ENCODE measurements at regions not wholly inside any gene's neighbourhood (a gene's known extent, or its start where the extent isn't known, plus 50 kb on each side); places are given as distances from the start of the nearest gene placed in this dataset.

GRCh38 chr5:85320495-85320894, 935.8 kb upstream of the EDIL3 start:
- no peaks in the 10 kb centered on the region for H3K27me3 Mint-ChIP-seq
- Histone ChIP-seq H3K36me3 (ENCODE audit: control insufficient read depth, insufficient read depth, low read length) (no peaks in the 10 kb centered on the region), H3K27me3 (ENCODE audit: control insufficient read depth, insufficient read depth, low read length) (no peaks in the 10 kb centered on the region), H3K9me3 (ENCODE audit: control insufficient read depth in 2 of 2, low read length in 2 of 2) (no peaks in the 10 kb centered on the region), H3K4me1 (ENCODE audit: control insufficient read depth, insufficient read depth, low read length, poor library complexity, severe bottlenecking) (no peaks in the 10 kb centered on the region), H3K4me3 (ENCODE audit: low read depth, low read length) (no peak overlapping the region), H3K27ac (ENCODE audit: insufficient read depth, low read length, poor library complexity, severe bottlenecking) (no peak overlapping the region)
- peaks cover 2 to 10% (median 3%) of the 10 kb centered on the region in 7 donors for H3K9me3 Mint-ChIP-seq
- DNase-seq, result no peak
- no peak for ATAC-seq (ENCODE audit: low read depth in 2 of 2)
- H3K4me3 Mint-ChIP-seq, result no peak overlapping the region
- H3K4me1 Mint-ChIP-seq, result no peaks in the 10 kb centered on the region
- H3K36me3 Mint-ChIP-seq, result no peaks in the 10 kb centered on the region
- H3K27ac Mint-ChIP-seq, result no peak overlapping the region

- no peak overlapping the region for H3K27ac Mint-ChIP-seq
- no peaks in the 10 kb centered on the region for H3K36me3 Mint-ChIP-seq
- Histone ChIP-seq H3K27me3 (ENCODE audit: control insufficient read depth, insufficient read depth, low read length) (no peaks in the 10 kb centered on the region), H3K9me3 (ENCODE audit: control insufficient read depth in 2 of 2, low read length in 2 of 2) (peaks cover 0 to 6% of the 10 kb centered on the region in 2 experiments), H3K4me1 (ENCODE audit: control insufficient read depth, insufficient read depth, low read length, poor library complexity, severe bottlenecking) (no peaks in the 10 kb centered on the region), H3K27ac (ENCODE audit: insufficient read depth, low read length, poor library complexity, severe bottlenecking) (no peak overlapping the region), H3K36me3 (ENCODE audit: control insufficient read depth, insufficient read depth, low read length) (no peaks in the 10 kb centered on the region), H3K4me3 (ENCODE audit: low read depth, low read length) (no peak overlapping the region)
- H3K9me3 Mint-ChIP-seq, result peaks cover 0 to 8% (median 4%) of the 10 kb centered on the region in 7 donors
- DNase-seq (no peak), ATAC-seq (ENCODE audit: low read depth in 2 of 2) (no peak)
- H3K4me1 Mint-ChIP-seq, result no peaks in the 10 kb centered on the region
- H3K4me3 Mint-ChIP-seq, result no peak overlapping the region
- H3K27me3 Mint-ChIP-seq, result no peaks in the 10 kb centered on the region
These were observed 948.6 kb upstream of the EDIL3 start for GRCh38 chr5:85333276-85333675.

DNA sequence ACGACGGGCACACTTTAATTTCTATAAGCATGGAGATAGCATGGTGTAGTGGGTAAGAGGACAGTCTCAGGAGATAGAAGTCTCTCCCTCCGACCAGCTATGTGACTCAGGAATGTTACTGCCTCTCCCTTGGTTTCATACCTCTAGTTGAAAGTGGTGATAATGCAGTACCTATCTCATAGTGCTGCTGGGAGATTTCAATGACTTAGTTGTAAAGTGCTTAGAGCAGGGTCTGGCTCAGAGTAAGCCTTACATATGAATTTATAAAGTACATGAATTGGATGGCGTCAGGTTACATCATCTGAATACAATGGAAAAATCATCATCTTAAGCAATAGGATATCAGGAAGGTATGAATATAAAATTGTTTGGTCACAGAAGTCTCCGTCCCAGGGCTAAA, 952.8 kb upstream of the EDIL3 start:
- no peaks in the 10 kb centered on the region for H3K4me1 ChIP-seq (ENCODE audit: control insufficient read depth, insufficient read depth, low read length, poor library complexity, severe bottlenecking)
- Mint-ChIP-seq H3K4me1 (no peaks in the 10 kb centered on the region), H3K27me3 (no peaks in the 10 kb centered on the region), H3K27ac (no peak overlapping the region), H3K36me3 (no peaks in the 10 kb centered on the region), H3K9me3 (peaks cover 0 to 12% (median 4%) of the 10 kb centered on the region in 7 donors), H3K4me3 (no peak overlapping the region)
- H3K27ac ChIP-seq (ENCODE audit: insufficient read depth, low read length, poor library complexity, severe bottlenecking), result no peak overlapping the region
- H3K36me3 ChIP-seq (ENCODE audit: control insufficient read depth, insufficient read depth, low read length), result no peaks in the 10 kb centered on the region
- DNase-seq (no peak), ATAC-seq (ENCODE audit: low read depth in 2 of 2) (no peak)
- H3K9me3 ChIP-seq (ENCODE audit: control insufficient read depth in 2 of 2, low read length in 2 of 2), result peaks cover 0 to 6% of the 10 kb centered on the region in 2 experiments
- no peaks in the 10 kb centered on the region for H3K27me3 ChIP-seq (ENCODE audit: control insufficient read depth, insufficient read depth, low read length)
- H3K4me3 ChIP-seq (ENCODE audit: low read depth, low read length), result no peak overlapping the region

DNA sequence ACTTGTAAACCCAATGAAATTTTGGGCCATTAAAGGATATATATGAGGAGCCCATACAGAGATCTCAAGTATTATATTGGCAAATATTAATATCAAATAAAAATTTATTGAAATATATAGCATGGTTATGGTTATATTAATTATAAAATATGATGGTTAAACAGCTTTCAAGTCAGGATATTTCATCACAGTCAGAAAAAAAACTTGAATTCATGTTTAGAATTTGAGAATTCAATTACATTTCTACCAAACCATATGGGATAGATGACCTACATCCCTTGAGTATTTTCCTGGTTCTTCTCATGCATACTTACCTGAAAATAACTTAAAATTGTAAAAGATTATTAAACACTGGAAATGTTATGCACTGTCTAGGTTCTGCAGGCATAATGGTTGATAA, 956.1 kb upstream of the EDIL3 start:
- Histone ChIP-seq H3K4me1 (ENCODE audit: control insufficient read depth, insufficient read depth, low read length, poor library complexity, severe bottlenecking) (no peaks in the 10 kb centered on the region), H3K4me3 (ENCODE audit: low read depth, low read length) (no peak overlapping the region), H3K36me3 (ENCODE audit: control insufficient read depth, insufficient read depth, low read length) (no peaks in the 10 kb centered on the region), H3K9me3 (ENCODE audit: control insufficient read depth in 2 of 2, low read length in 2 of 2) (peaks cover 0 to 5% of the 10 kb centered on the region in 2 experiments), H3K27me3 (ENCODE audit: control insufficient read depth, insufficient read depth, low read length) (no peaks in the 10 kb centered on the region), H3K27ac (ENCODE audit: insufficient read depth, low read length, poor library complexity, severe bottlenecking) (no peak overlapping the region)
- ATAC-seq (ENCODE audit: low read depth in 2 of 2), result no peak
- Mint-ChIP-seq H3K36me3 (no peaks in the 10 kb centered on the region), H3K4me3 (no peak overlapping the region), H3K9me3 (peaks cover 0 to 23% (median 5%) of the 10 kb centered on the region in 7 donors), H3K4me1 (no peaks in the 10 kb centered on the region), H3K27ac (no peak overlapping the region), H3K27me3 (no peaks in the 10 kb centered on the region)
- no peak for DNase-seq

DNA sequence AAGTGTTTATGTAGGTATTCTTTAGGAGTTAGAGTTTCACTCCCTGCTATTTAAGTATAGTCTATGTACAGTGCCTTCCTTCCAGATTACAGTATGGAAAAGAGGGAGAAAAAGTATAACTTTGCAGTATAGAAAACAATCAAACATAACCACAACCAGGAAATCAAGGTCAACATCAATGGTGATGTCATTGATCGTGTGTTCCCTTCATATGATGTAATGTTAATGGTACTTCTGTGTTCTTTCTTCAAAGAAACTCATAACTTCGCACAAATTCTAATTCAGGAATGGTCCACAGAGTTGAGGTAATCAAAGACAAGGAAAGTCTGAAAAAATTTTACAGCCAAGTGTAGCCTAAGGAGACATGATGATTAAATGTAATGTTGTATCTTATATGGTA, 961.1 kb upstream of the EDIL3 start:
- H3K27me3 ChIP-seq (ENCODE audit: control insufficient read depth, insufficient read depth, low read length), result no peaks in the 10 kb centered on the region
- H3K27ac Mint-ChIP-seq, result no peak overlapping the region
- no peaks in the 10 kb centered on the region for H3K36me3 Mint-ChIP-seq
- no peaks in the 10 kb centered on the region for H3K4me1 ChIP-seq (ENCODE audit: control insufficient read depth, insufficient read depth, low read length, poor library complexity, severe bottlenecking)
- H3K4me1 Mint-ChIP-seq, result no peaks in the 10 kb centered on the region
- H3K36me3 ChIP-seq (ENCODE audit: control insufficient read depth, insufficient read depth, low read length), result no peaks in the 10 kb centered on the region
- ATAC-seq (ENCODE audit: low read depth in 2 of 2) (no peak), DNase-seq (no peak)
- H3K9me3 ChIP-seq (ENCODE audit: control insufficient read depth in 2 of 2, low read length in 2 of 2), result peaks cover 0 to 5% of the 10 kb centered on the region in 2 experiments
- H3K27ac ChIP-seq (ENCODE audit: insufficient read depth, low read length, poor library complexity, severe bottlenecking), result no peak overlapping the region
- H3K4me3 Mint-ChIP-seq, result no peak overlapping the region
- no peaks in the 10 kb centered on the region for H3K27me3 Mint-ChIP-seq
- peaks cover 0 to 19% (median 4%) of the 10 kb centered on the region in 7 donors for H3K9me3 Mint-ChIP-seq
- H3K4me3 ChIP-seq (ENCODE audit: low read depth, low read length), result no peak overlapping the region

GRCh38 chr5:85357309-85357708, 972.6 kb upstream of the EDIL3 start:
- no peaks in the 10 kb centered on the region for H3K4me1 Mint-ChIP-seq
- no peak overlapping the region for H3K27ac Mint-ChIP-seq

GRCh38 chr5:85375525-85375924, 990.8 kb upstream of the EDIL3 start:
- no peak overlapping the region for H3K4me3 ChIP-seq (ENCODE audit: low read depth, low read length)

More at GRCh38 chr5:85357309-85357708, 972.6 kb upstream of the EDIL3 start:
- Mint-ChIP-seq H3K9me3 (peaks cover 0 to 7% (median 3%) of the 10 kb centered on the region in 7 donors), H3K4me3 (no peak overlapping the region), H3K36me3 (no peaks in the 10 kb centered on the region), H3K27me3 (no peaks in the 10 kb centered on the region)
- Histone ChIP-seq H3K9me3 (ENCODE audit: control insufficient read depth in 2 of 2, low read length in 2 of 2) (no peaks in the 10 kb centered on the region), H3K4me1 (ENCODE audit: control insufficient read depth, insufficient read depth, low read length, poor library complexity, severe bottlenecking) (no peaks in the 10 kb centered on the region), H3K4me3 (ENCODE audit: low read depth, low read length) (no peak overlapping the region), H3K27ac (ENCODE audit: insufficient read depth, low read length, poor library complexity, severe bottlenecking) (no peak overlapping the region), H3K27me3 (ENCODE audit: control insufficient read depth, insufficient read depth, low read length) (no peaks in the 10 kb centered on the region), H3K36me3 (ENCODE audit: control insufficient read depth, insufficient read depth, low read length) (no peaks in the 10 kb centered on the region)
- ATAC-seq (ENCODE audit: low read depth in 2 of 2) (no peak), DNase-seq (no peak)

DNA sequence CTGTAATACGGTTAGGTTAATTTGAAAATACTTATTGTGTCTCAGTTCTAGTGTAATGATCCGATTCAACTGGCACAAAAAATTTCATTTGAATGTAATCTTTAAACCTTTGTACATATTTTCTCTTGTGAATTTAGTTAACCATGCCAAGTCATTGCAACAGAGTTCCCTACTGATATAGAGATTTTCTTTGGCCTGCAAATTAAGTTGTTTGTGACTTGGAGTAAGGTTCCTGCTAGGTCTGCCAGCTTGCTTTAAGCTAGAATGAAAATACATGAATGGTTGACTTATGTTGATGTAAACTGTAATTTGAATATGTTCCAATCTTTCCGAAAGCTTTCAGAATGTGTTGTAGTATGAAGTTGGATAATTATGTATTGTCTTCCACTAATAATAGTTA, 1004.1 kb upstream of the EDIL3 start:
- H3K4me1 ChIP-seq (ENCODE audit: control insufficient read depth, insufficient read depth, low read length, poor library complexity, severe bottlenecking), result no peaks in the 10 kb centered on the region
- H3K9me3 ChIP-seq (ENCODE audit: control insufficient read depth in 2 of 2, low read length in 2 of 2), result peaks cover 0 to 4% of the 10 kb centered on the region in 2 experiments
- H3K4me3 Mint-ChIP-seq, result no peak overlapping the region
- H3K27me3 Mint-ChIP-seq, result no peaks in the 10 kb centered on the region
- no peak overlapping the region for H3K27ac Mint-ChIP-seq
- DNase-seq (no peak), ATAC-seq (ENCODE audit: low read depth in 2 of 2) (no peak)
- no peaks in the 10 kb centered on the region for H3K36me3 ChIP-seq (ENCODE audit: control insufficient read depth, insufficient read depth, low read length)
- no peaks in the 10 kb centered on the region for H3K36me3 Mint-ChIP-seq
- H3K9me3 Mint-ChIP-seq, result peaks cover 0 to 12% (median 4%) of the 10 kb centered on the region in 7 donors
- no peak overlapping the region for H3K4me3 ChIP-seq (ENCODE audit: low read depth, low read length)
- H3K27ac ChIP-seq (ENCODE audit: insufficient read depth, low read length, poor library complexity, severe bottlenecking), result no peak overlapping the region
- H3K27me3 ChIP-seq (ENCODE audit: control insufficient read depth, insufficient read depth, low read length), result no peaks in the 10 kb centered on the region
- H3K4me1 Mint-ChIP-seq, result no peaks in the 10 kb centered on the region

More at GRCh38 chr5:85375525-85375924, 990.8 kb upstream of the EDIL3 start:
- Mint-ChIP-seq H3K4me1 (no peaks in the 10 kb centered on the region), H3K4me3 (no peak overlapping the region), H3K36me3 (no peaks in the 10 kb centered on the region), H3K27ac (no peak overlapping the region), H3K9me3 (peaks cover 0 to 7% (median 3%) of the 10 kb centered on the region in 7 donors), H3K27me3 (no peaks in the 10 kb centered on the region)
- Histone ChIP-seq H3K27me3 (ENCODE audit: control insufficient read depth, insufficient read depth, low read length) (no peaks in the 10 kb centered on the region), H3K9me3 (ENCODE audit: control insufficient read depth in 2 of 2, low read length in 2 of 2) (no peaks in the 10 kb centered on the region), H3K27ac (ENCODE audit: insufficient read depth, low read length, poor library complexity, severe bottlenecking) (no peak overlapping the region), H3K4me1 (ENCODE audit: control insufficient read depth, insufficient read depth, low read length, poor library complexity, severe bottlenecking) (no peaks in the 10 kb centered on the region), H3K36me3 (ENCODE audit: control insufficient read depth, insufficient read depth, low read length) (no peaks in the 10 kb centered on the region)
- DNase-seq (no peak), ATAC-seq (ENCODE audit: low read depth in 2 of 2) (no peak)
